ENCODE measurements at regions not wholly inside any gene's neighbourhood (a gene's known extent, or its start where the extent isn't known, plus 50 kb on each side); places are given as distances from the start of the nearest gene placed in this dataset.

DNA sequence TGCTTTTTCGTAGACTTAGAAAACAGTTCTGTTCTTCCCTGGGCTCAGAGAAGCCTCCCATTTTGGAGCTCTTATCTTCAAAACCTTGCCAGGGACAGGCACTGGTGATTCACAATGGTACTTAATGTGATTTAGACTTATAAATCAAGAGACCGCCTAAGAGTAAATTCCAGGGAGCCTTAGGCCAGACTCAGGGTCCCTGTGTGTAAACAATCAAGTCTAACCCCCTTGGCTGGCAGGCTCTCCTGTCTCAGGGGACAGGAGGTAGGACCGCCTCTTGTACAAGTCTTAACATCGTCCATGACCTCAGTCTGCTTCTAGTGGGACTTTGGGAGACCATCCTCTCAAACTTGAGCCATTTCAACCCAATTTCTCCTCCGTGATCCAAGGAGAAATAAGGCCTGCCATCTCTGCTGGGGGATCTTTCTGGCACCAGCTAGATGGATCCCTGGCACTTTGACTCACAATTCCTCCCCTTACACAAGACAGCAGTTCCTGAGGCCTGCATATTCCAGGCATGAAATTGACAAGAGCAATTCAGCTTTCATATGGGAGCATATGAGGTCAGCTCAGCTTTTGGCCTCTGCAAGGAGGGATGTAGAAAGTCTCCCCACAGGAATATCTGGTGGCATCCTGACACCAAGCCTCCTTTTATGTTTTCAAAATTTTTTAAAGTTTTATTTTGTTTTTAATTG lies 487.0 kb downstream of the TNS1 start:
- TF ChIP-seq, protein P1, sequence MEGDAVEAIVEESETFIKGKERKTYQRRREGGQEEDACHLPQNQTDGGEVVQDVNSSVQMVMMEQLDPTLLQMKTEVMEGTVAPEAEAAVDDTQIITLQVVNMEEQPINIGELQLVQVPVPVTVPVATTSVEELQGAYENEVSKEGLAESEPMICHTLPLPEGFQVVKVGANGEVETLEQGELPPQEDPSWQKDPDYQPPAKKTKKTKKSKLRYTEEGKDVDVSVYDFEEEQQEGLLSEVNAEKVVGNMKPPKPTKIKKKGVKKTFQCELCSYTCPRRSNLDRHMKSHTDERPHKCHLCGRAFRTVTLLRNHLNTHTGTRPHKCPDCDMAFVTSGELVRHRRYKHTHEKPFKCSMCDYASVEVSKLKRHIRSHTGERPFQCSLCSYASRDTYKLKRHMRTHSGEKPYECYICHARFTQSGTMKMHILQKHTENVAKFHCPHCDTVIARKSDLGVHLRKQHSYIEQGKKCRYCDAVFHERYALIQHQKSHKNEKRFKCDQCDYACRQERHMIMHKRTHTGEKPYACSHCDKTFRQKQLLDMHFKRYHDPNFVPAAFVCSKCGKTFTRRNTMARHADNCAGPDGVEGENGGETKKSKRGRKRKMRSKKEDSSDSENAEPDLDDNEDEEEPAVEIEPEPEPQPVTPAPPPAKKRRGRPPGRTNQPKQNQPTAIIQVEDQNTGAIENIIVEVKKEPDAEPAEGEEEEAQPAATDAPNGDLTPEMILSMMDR (IDR thresholded peaks at IDR 0.05): no peak
- TF ChIP-seq POLR2A (IDR thresholded peaks at IDR 0.05): no peak

All from body of pancreas (tissue), 4 donors.